Esophagus muscularis mucosa (tissue), 4 donors: ENCODE measurements at regions not wholly inside any gene's neighbourhood (a gene's known extent, or its start where the extent isn't known, plus 50 kb on each side); places are given as distances from the start of the nearest gene placed in this dataset.
"Not testable (repeated sequence)": the region's sequence is repeated elsewhere in the genome, so short reads cannot be mapped to it uniquely, and the experiment has no call there.

Experiments used
- DNase-seq: peaks from one replicate; pipeline ENCODE4 v3.0.0-alpha.2; 2017; ENCODE audit errors: extremely low spot score
- H3K27ac ChIP-seq, 4 donors: fragments of 200-600 bp; sonication (generic); replicated peaks in 1 of 4; 1 replicate in 3 of 4; 2 replicates in 1 of 4; pipeline ENCODE4 v1.5.1; 2016 to 2019; ENCODE audit warnings: mild to moderate bottlenecking in 1 of 4
- H3K27me3 ChIP-seq, 4 donors: fragments of 200-600 bp; sonication (generic); one replicate each; pipeline versions ENCODE4 v1.5.1 to v1.6.0; 2016 to 2019
- H3K36me3 ChIP-seq, 4 donors: fragments of 200-600 bp; sonication (generic); one replicate each; pipeline ENCODE4 v1.5.1; 2016 to 2019
- H3K4me1 ChIP-seq, 4 donors: fragments of 200-600 bp; sonication (generic); one replicate each; pipeline ENCODE4 v1.5.1; 2016 to 2019
- H3K4me3 ChIP-seq, 4 donors: fragments of 200-600 bp; sonication (generic); 1 replicate in 2 of 4; 2 replicates in 2 of 4; pipeline ENCODE4 v1.5.1; 2016 to 2019; ENCODE audit warnings: mild to moderate bottlenecking in 4 of 4, moderate library complexity in 1 of 4
- H3K9me3 ChIP-seq, 4 donors: fragments of 200-600 bp; sonication (generic); 1 replicate in 3 of 4; 2 replicates in 1 of 4; pipeline ENCODE4 v1.5.1; 2016 to 2019
- EP300 ChIP-seq: sonication (generic); formaldehyde crosslinking; IDR thresholded peaks from one replicate; pipeline ENCODE4 v1.6.1; 2017; ENCODE audit warnings: antibody characterized with exemption
- POLR2A ChIP-seq: fragments of 450-650 bp; IDR thresholded peaks from one replicate; pipeline ENCODE4 v1.6.1; 2017; ENCODE audit warnings: antibody characterized with exemption, moderate library complexity, mild to moderate bottlenecking, low read depth
- POLR2AphosphoS5 ChIP-seq, 2 donors: sonication (generic); formaldehyde crosslinking; IDR thresholded peaks; one replicate each; pipeline ENCODE4 v1.6.1; 2017; ENCODE audit warnings: antibody characterized with exemption in 2 of 2
- WGBS: methylation state at CpG from one replicate; pipeline ENCODE4 v1.1.5; 2018; 5-methylcytosine and 5-hydroxymethylcytosine counted together
- intact Hi-C: fragments of 100-400 bp; cut with DNase I; formaldehyde crosslinking; loops from one replicate; pipeline ENCODE4 v1.15.1; 2023
- TF ChIP-seq, protein P1 (sequence below), 3 experiments: fragments of 200-600 bp in 2 of 3; fragments of 450-650 bp in 1 of 3; sonication (generic) in 2 of 3; IDR thresholded peaks; one replicate each; pipeline ENCODE4 v1.5.1; 2017 to 2019; ENCODE audit warnings: antibody characterized with exemption in 3 of 3, mild to moderate bottlenecking in 2 of 3, moderate library complexity in 1 of 3

DNA sequence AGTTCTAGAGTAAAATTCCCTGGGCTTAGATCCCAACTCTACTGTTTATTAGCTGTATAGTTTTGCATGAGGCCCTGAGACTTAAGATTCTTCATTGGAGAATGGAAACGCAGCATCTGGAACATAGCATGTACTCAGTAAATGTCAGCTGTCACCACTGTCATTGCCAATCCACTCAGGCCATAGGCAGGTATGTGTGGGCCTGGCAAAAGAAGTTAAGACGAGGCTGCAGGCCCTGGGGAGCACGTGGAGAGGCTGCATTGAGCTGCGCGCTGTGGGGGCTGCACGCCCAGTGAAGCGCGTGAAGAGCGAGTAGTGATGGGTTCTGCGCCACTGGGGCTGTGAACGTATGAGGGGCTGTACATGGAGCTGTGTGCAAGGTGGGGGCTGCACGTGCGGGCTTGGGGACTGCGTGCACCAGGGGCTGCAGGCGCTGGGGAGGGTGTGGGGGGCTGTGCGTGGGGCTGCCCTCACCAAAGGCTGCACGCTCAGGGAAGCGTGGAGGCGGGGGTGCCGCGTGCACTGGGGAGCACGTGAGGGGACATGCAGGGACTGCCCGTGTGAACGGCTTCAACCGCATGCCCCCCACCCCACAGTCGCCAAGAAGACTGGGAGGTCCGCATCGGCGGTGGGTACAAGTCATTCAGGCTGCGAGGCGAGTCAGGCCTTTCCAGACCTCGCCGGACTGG lies 85.5 kb downstream of the PRR15 start:
- Histone ChIP-seq H3K9me3 (no peaks in the 10 kb centered on the region), H3K4me1 (peaks cover 0 to 7% (median 0%) of the 10 kb centered on the region in 4 donors), H3K27me3 (no peaks in the 10 kb centered on the region), H3K36me3 (peaks cover 0 to 19% (median 7%) of the 10 kb centered on the region in 4 donors), H3K4me3 (no peak overlapping the region), H3K27ac (no peak overlapping the region)
- WGBS, result 100% methylated on average over 9 of the region's 33 CpGs
- TF ChIP-seq POLR2AphosphoS5 (IDR thresholded peaks at IDR 0.05) (no peak), POLR2A (no peak), EP300 (no peak)
- TF ChIP-seq, protein P1, sequence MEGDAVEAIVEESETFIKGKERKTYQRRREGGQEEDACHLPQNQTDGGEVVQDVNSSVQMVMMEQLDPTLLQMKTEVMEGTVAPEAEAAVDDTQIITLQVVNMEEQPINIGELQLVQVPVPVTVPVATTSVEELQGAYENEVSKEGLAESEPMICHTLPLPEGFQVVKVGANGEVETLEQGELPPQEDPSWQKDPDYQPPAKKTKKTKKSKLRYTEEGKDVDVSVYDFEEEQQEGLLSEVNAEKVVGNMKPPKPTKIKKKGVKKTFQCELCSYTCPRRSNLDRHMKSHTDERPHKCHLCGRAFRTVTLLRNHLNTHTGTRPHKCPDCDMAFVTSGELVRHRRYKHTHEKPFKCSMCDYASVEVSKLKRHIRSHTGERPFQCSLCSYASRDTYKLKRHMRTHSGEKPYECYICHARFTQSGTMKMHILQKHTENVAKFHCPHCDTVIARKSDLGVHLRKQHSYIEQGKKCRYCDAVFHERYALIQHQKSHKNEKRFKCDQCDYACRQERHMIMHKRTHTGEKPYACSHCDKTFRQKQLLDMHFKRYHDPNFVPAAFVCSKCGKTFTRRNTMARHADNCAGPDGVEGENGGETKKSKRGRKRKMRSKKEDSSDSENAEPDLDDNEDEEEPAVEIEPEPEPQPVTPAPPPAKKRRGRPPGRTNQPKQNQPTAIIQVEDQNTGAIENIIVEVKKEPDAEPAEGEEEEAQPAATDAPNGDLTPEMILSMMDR (IDR thresholded peaks at IDR 0.05), result no peak
- no peak for DNase-seq
- intact Hi-C loops, result no loop called here

DNA sequence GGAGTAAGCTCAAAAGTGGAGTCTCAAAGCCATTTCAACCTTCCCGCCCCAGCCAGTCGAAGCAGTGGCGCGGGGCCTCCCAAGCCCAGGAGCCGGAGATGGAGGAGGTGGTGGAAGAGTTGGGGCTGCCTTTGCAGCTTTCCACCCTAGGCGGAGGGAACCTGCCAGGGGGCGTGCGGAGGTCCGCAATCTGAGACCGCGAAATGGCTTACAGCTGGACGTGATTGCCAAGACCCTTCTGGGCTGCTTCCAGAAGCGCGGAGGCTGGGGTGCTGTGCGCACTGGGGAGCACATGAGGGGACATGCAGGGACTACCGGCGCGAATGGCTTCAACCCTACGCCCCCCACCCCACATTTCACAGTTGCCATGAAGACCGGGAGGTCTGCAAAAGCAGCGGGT lies 86.2 kb downstream of the PRR15 start:
- no peak for DNase-seq
- 92% methylated on average over 12 of the region's 21 CpGs for WGBS
- Histone ChIP-seq H3K27ac (no peak overlapping the region), H3K36me3 (peaks cover 0 to 19% (median 7%) of the 10 kb centered on the region in 4 donors), H3K4me3 (no peak overlapping the region), H3K9me3 (no peaks in the 10 kb centered on the region), H3K4me1 (peaks cover 0 to 7% (median 0%) of the 10 kb centered on the region in 4 donors), H3K27me3 (no peaks in the 10 kb centered on the region)
- intact Hi-C loops, result no loop called here
- TF ChIP-seq POLR2A, result no peak
- TF ChIP-seq, protein P1 (IDR thresholded peaks at IDR 0.05), result no peak
- TF ChIP-seq EP300, result no peak
- TF ChIP-seq POLR2AphosphoS5 (IDR thresholded peaks at IDR 0.05), result no peak

DNA sequence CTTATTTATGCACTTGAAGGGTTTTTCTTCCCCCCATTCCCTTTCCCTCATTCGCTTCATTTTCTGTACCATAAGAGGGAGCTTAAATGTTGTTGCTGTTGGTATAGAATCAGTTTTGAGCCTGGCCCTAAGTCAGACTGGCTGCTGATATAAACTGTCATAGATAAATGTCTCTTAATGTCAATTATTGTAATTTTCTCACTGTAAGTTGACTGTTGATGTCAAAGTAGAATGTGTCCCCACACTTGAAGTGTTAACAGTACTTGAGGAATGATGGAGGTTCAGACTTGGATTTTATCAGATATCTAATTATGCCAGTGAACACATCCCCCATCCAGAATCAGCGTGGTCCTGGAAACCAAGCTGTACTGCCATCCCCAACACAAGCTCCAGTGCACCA lies 87.8 kb downstream of the PRR15 start:
- H3K4me3 ChIP-seq, result no peak overlapping the region
- no peak for DNase-seq
- TF ChIP-seq, protein P1 (IDR thresholded peaks at IDR 0.05), result no peak
- TF ChIP-seq POLR2AphosphoS5 (IDR thresholded peaks at IDR 0.05), result no peak
- TF ChIP-seq EP300, result no peak
- TF ChIP-seq POLR2A, result no peak
- H3K36me3 ChIP-seq, result peaks cover 0 to 19% (median 7%) of the 10 kb centered on the region in 4 donors
- WGBS, result 93% methylated on average over 2 of the region's 2 CpGs
- H3K27ac ChIP-seq, result no peak overlapping the region
- H3K4me1 ChIP-seq, result peaks cover 0 to 7% (median 0%) of the 10 kb centered on the region in 4 donors
- intact Hi-C loops, result no loop called here
- H3K27me3 ChIP-seq, result no peaks in the 10 kb centered on the region
- no peaks in the 10 kb centered on the region for H3K9me3 ChIP-seq

DNA sequence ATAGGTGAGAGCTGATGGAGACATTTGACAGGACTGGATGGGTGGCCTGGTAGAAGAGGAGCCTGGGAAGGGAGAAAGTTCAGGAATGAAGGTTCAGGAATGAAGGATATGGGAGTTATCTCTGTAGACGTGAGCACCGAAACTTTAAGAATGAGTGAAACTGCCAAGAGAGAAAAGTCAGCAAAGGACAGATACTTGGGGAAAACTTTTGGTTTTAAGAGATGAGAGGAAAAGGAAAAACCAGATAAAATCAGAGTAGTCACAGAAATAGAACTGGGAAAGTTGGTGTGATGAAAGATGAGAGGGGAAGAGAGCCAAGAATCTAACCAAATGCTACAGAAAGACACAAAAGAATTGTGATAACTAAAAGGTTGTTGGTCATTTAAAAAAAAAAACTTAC lies 88.9 kb downstream of the PRR15 start:
- no peak overlapping the region for H3K4me3 ChIP-seq
- DNase-seq, result no peak
- no peak overlapping the region for H3K27ac ChIP-seq
- TF ChIP-seq EP300 (no peak), POLR2AphosphoS5 (IDR thresholded peaks at IDR 0.05) (no peak), POLR2A (no peak)
- TF ChIP-seq, protein P1 (IDR thresholded peaks at IDR 0.05), result no peak
- no peaks in the 10 kb centered on the region for H3K27me3 ChIP-seq
- peaks cover 0 to 19% (median 7%) of the 10 kb centered on the region in 4 donors for H3K36me3 ChIP-seq
- H3K4me1 ChIP-seq, result peaks cover 0 to 7% (median 0%) of the 10 kb centered on the region in 4 donors
- no peaks in the 10 kb centered on the region for H3K9me3 ChIP-seq
- 87% methylated on average over 2 of the region's 2 CpGs for WGBS
- intact Hi-C loops, result no loop called here

DNA sequence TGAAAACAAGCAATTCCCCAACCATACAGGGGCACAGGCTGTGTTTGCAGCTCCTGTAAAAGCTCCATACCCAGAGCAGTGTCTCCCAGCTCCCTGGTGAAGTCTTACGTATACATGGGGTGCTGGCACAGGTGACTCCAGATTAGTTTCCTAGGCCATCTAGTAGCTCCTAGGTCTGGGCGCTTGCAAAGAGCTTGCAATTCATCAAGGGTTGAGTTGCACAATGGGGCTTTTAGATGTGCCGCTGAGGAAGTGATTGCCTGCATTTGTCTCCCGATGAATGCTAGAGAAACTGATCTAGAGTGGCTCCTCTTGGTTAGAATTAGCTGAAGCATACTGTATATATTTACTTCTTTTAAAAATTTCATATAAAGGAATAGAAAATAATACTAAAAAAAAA lies 90.7 kb downstream of the PRR15 start:
- 86% methylated on average over 4 of the region's 4 CpGs for WGBS
- H3K27ac ChIP-seq, H3K27me3 ChIP-seq, H3K4me1 ChIP-seq, DNase-seq, H3K4me3 ChIP-seq, H3K9me3 ChIP-seq, intact Hi-C loops: not testable (repeated sequence)
- peaks cover 0 to 16% (median 7%) of the 10 kb centered on the region in 4 donors for H3K36me3 ChIP-seq
